ENCODE measurements at regions not wholly inside any gene's neighbourhood (a gene's known extent, or its start where the extent isn't known, plus 50 kb on each side); places are given as distances from the start of the nearest gene placed in this dataset.
"Not testable (repeated sequence)": the region's sequence is repeated elsewhere in the genome, so short reads cannot be mapped to it uniquely, and the experiment has no call there.

GRCh38 chr18:11458447-11458846 lies 150.9 kb upstream of the SLC35G4 start:
- DNase-seq (ENCODE audit: low spot score), result no peak

- not testable (repeated sequence) for DNase-seq (ENCODE audit: low spot score)
These were observed 151.5 kb upstream of the SLC35G4 start for GRCh38 chr18:11457853-11458252.

- DNase-seq (ENCODE audit: low spot score), result no peak
These were observed 155.4 kb upstream of the SLC35G4 start for GRCh38 chr18:11454040-11454439.

GRCh38 chr18:11444169-11444568 lies 165.2 kb upstream of the SLC35G4 start:
- not testable (repeated sequence) for DNase-seq (ENCODE audit: low spot score)

- no peak for DNase-seq (ENCODE audit: low spot score)
These were observed 172.3 kb upstream of the SLC35G4 start for GRCh38 chr18:11437046-11437445.

GRCh38 chr18:11432360-11432811 lies 177.0 kb upstream of the SLC35G4 start:
- DNase-seq (ENCODE audit: low spot score), result no peak

GRCh38 chr18:11429876-11430275 lies 179.5 kb upstream of the SLC35G4 start:
- DNase-seq (ENCODE audit: low spot score), result no peak

GRCh38 chr18:11425211-11425610 lies 184.2 kb upstream of the SLC35G4 start:
- no peak for DNase-seq (ENCODE audit: low spot score)

- no peak for DNase-seq (ENCODE audit: low spot score)
These were observed 190.1 kb upstream of the SLC35G4 start for GRCh38 chr18:11419338-11419737.

- no peak for DNase-seq (ENCODE audit: low spot score)
These were observed 196.6 kb upstream of the SLC35G4 start for GRCh38 chr18:11412811-11413210.

- peak; percentile 54 for DNase-seq (ENCODE audit: low spot score)
These were observed 198.3 kb upstream of the SLC35G4 start for GRCh38 chr18:11411048-11411447.

GRCh38 chr18:11408555-11409065 lies 200.8 kb upstream of the SLC35G4 start:
- DNase-seq (ENCODE audit: low spot score), result no peak

GRCh38 chr18:11407940-11408339 lies 201.5 kb upstream of the SLC35G4 start:
- peak; percentile 60 for DNase-seq (ENCODE audit: low spot score)

GRCh38 chr18:11405804-11406203 lies 203.6 kb upstream of the SLC35G4 start:
- DNase-seq (ENCODE audit: low spot score), result no peak

GRCh38 chr18:11400703-11401102 lies 208.7 kb upstream of the SLC35G4 start:
- no peak for DNase-seq (ENCODE audit: low spot score)

- DNase-seq (ENCODE audit: low spot score), result no peak
These were observed 210.8 kb upstream of the SLC35G4 start for GRCh38 chr18:11398625-11399024.

GRCh38 chr18:11392980-11393885 lies 216.2 kb upstream of the SLC35G4 start:
- no peak for DNase-seq (ENCODE audit: low spot score)

GRCh38 chr18:11392292-11392691 lies 217.1 kb upstream of the SLC35G4 start:
- no peak for DNase-seq (ENCODE audit: low spot score)

GRCh38 chr18:11391661-11392060 lies 217.7 kb upstream of the SLC35G4 start:
- DNase-seq (ENCODE audit: low spot score), result no peak

- DNase-seq (ENCODE audit: low spot score), result no peak
These were observed 220.4 kb upstream of the SLC35G4 start for GRCh38 chr18:11388755-11389680.

GRCh38 chr18:11387880-11388279 lies 221.5 kb upstream of the SLC35G4 start:
- DNase-seq (ENCODE audit: low spot score), result no peak

- no peak for DNase-seq (ENCODE audit: low spot score)
These were observed 226.0 kb upstream of the SLC35G4 start for GRCh38 chr18:11383381-11383780.

All from GM03348 (cell line).